Endodermal cell (in vitro differentiated cells): ENCODE measurements at regions not wholly inside any gene's neighbourhood (a gene's known extent, or its start where the extent isn't known, plus 50 kb on each side); places are given as distances from the start of the nearest gene placed in this dataset.

ENCODE experiments used
- DNase-seq: peaks from one replicate; pipeline ENCODE4 v3.0.0-alpha.2; 2017
- H3K27ac ChIP-seq: 2 replicates; pipeline ENCODE4 v1.5.1; 2013; ENCODE audit warnings: mild to moderate bottlenecking, low read depth, low read length, moderate library complexity
- H3K27me3 ChIP-seq: 2 replicates; pipeline ENCODE4 v1.6.1; 2013; ENCODE audit warnings: mild to moderate bottlenecking, low read length, moderate library complexity; ENCODE audit not compliant: insufficient read depth, control insufficient read depth, poor library complexity, severe bottlenecking
- H3K36me3 ChIP-seq: 2 replicates; pipeline ENCODE4 v1.7.0; 2013; ENCODE audit warnings: mild to moderate bottlenecking, low read length, moderate library complexity; ENCODE audit not compliant: control insufficient read depth, insufficient read depth
- H3K4me1 ChIP-seq: one replicate; pipeline ENCODE4 v1.7.0; 2013; ENCODE audit warnings: low read length; ENCODE audit not compliant: control insufficient read depth, insufficient read depth
- H3K4me3 ChIP-seq: 2 replicates; pipeline ENCODE4 v1.5.1; 2013; ENCODE audit warnings: mild to moderate bottlenecking, low read length, moderate library complexity
- H3K9ac ChIP-seq: 2 replicates; pipeline ENCODE4 v1.6.1; 2013; ENCODE audit warnings: mild to moderate bottlenecking, low read length, moderate library complexity; ENCODE audit not compliant: poor library complexity, severe bottlenecking; ENCODE audit errors: extremely low read depth
- H3K9me3 ChIP-seq: 2 replicates; pipeline ENCODE4 v1.6.1; 2013; ENCODE audit warnings: mild to moderate bottlenecking, low read length, moderate library complexity; ENCODE audit not compliant: control insufficient read depth
- H3K27ac Mint-ChIP-seq: 2 replicates; pipeline ENCODE4 v1.8.0; 2020; ENCODE audit warnings: mixed read lengths
- H3K27me3 Mint-ChIP-seq: 2 replicates; pipeline ENCODE4 v1.8.0; 2021; ENCODE audit warnings: mild to moderate bottlenecking, mixed read lengths; ENCODE audit not compliant: insufficient read depth
- H3K36me3 Mint-ChIP-seq: 2 replicates; pipeline ENCODE4 v1.8.0; 2020; ENCODE audit warnings: low read depth, mixed read lengths
- H3K4me1 Mint-ChIP-seq: 2 replicates; pipeline ENCODE4 v1.8.0; 2020; ENCODE audit warnings: mixed read lengths
- H3K4me3 Mint-ChIP-seq: 2 replicates; pipeline ENCODE4 v1.8.0; 2020; ENCODE audit warnings: mild to moderate bottlenecking, moderate library complexity, mixed read lengths
- H3K9me3 Mint-ChIP-seq: 2 replicates; pipeline ENCODE4 v1.8.0; 2020; ENCODE audit warnings: mild to moderate bottlenecking, mixed read lengths
- CTCF ChIP-seq: fragments of 200-600 bp; sonication (generic); conservative IDR thresholded peaks from 2 replicates; pipeline ENCODE4 v1.5.0; 2021; ENCODE audit warnings: antibody characterized with exemption, mild to moderate bottlenecking
- WGBS, 2 experiments: methylation state at CpG; one replicate each; pipeline versions ENCODE4 v1.1.5 to v1.1.7; 2013; ENCODE audit warnings: missing lambda C conversion rate in 2 of 2, mixed read lengths in 1 of 2; ENCODE audit not compliant: insufficient coverage in 1 of 2, insufficient read length in 1 of 2; 5-methylcytosine and 5-hydroxymethylcytosine counted together

- Mint-ChIP-seq H3K4me3 (no peak overlapping the region), H3K27me3 (peaks cover 5% of the 10 kb centered on the region), H3K9me3 (no peaks in the 10 kb centered on the region), H3K4me1 (peaks cover 4% of the 10 kb centered on the region), H3K27ac (no peak overlapping the region), H3K36me3 (no peaks in the 10 kb centered on the region)
- Histone ChIP-seq H3K27ac (no peak overlapping the region), H3K9me3 (no peaks in the 10 kb centered on the region), H3K27me3 (peaks cover under 1% of the 10 kb centered on the region), H3K9ac (no peak overlapping the region), H3K36me3 (no peaks in the 10 kb centered on the region), H3K4me3 (no peak overlapping the region), H3K4me1 (no peaks in the 10 kb centered on the region)
- no peak for DNase-seq
- no peak for TF ChIP-seq CTCF
- WGBS, 2 experiments, result 43 to 78% methylated on average over 1 to 6 of the region's 7 CpGs
These were observed 102.7 kb upstream of the GRIK3 start for GRCh38 chr1:37137014-37137413.

GRCh38 chr1:37137601-37138000 is 103.3 kb upstream of the GRIK3 start:
- Histone ChIP-seq H3K27ac (no peak overlapping the region), H3K9me3 (no peaks in the 10 kb centered on the region), H3K4me3 (no peak overlapping the region), H3K9ac (no peak overlapping the region), H3K4me1 (no peaks in the 10 kb centered on the region), H3K27me3 (peaks cover 6% of the 10 kb centered on the region), H3K36me3 (no peaks in the 10 kb centered on the region)
- Mint-ChIP-seq H3K4me1 (peaks cover 4% of the 10 kb centered on the region), H3K4me3 (no peak overlapping the region), H3K27me3 (peaks cover 10% of the 10 kb centered on the region), H3K27ac (no peak overlapping the region), H3K9me3 (no peaks in the 10 kb centered on the region), H3K36me3 (no peaks in the 10 kb centered on the region)
- TF ChIP-seq CTCF, result no peak
- DNase-seq, result no peak
- 95% methylated on average over 3 to 4 of the region's 4 CpGs for WGBS, 2 experiments

GRCh38 chr1:37143800-37144199 is 109.5 kb upstream of the GRIK3 start:
- Mint-ChIP-seq H3K9me3 (no peaks in the 10 kb centered on the region), H3K4me3 (no peak overlapping the region), H3K36me3 (no peaks in the 10 kb centered on the region), H3K27me3 (peaks cover 16% of the 10 kb centered on the region), H3K4me1 (no peaks in the 10 kb centered on the region), H3K27ac (no peak overlapping the region)
- Histone ChIP-seq H3K27me3 (peaks cover 32% of the 10 kb centered on the region), H3K4me1 (no peaks in the 10 kb centered on the region), H3K9ac (no peak overlapping the region), H3K4me3 (no peak overlapping the region), H3K27ac (no peak overlapping the region), H3K36me3 (no peaks in the 10 kb centered on the region), H3K9me3 (no peaks in the 10 kb centered on the region)
- TF ChIP-seq CTCF, result no peak
- 57 to 80% methylated on average over 2 to 4 of the region's 5 CpGs for WGBS, 2 experiments
- peak; percentile 69 for DNase-seq
